Prostate gland (tissue), 2 donors: ENCODE measurements at regions not wholly inside any gene's neighbourhood (a gene's known extent, or its start where the extent isn't known, plus 50 kb on each side); places are given as distances from the start of the nearest gene placed in this dataset.

ENCODE experiments used
- CTCF ChIP-seq, 4 experiments: fragments of 200-600 bp in 2 of 4; fragments of 450-650 bp in 2 of 4; sonication (generic) in 2 of 4; IDR thresholded peaks; 1 replicate in 3 of 4; 2 replicates in 1 of 4; pipeline ENCODE4 v1.5.1; 2016 to 2019; ENCODE audit warnings: antibody characterized with exemption in 4 of 4, mild to moderate bottlenecking in 2 of 4, moderate library complexity in 2 of 4
- POLR2AphosphoS5 ChIP-seq: sonication (generic); formaldehyde crosslinking; IDR thresholded peaks from one replicate; pipeline ENCODE4 v1.6.1; 2017; ENCODE audit warnings: antibody characterized with exemption

DNA sequence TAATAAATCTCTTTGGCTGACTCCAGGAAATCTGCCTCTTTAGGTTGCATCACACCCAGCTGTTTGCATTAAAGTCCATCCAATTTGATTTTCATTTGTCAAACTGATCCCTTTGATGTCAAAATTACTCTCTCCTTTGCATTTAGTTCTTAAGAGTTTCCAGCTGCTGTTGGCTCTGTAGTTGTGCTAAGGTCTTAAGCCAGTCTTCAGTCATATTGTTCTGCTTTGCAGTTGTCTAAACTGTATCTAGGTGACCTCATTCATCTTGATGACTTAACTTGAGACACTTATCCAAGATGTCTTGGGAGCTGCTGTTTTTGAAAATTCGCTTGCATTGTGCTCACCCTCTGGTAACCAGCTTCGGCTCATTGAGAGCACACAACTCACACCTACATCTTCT is 386.9 kb upstream of the TLE4 start:
- TF ChIP-seq POLR2AphosphoS5 (no peak), CTCF (IDR thresholded peaks at IDR 0.05) (no peak)
